Dendritic cell treated with granulocyte-macrophage colony-stimulating factor and Interleukin-4, amounts not matched to agents 40 ng/mL and 50 ng/mL, for 4 days (primary cell): ENCODE measurements at regions not wholly inside any gene's neighbourhood (a gene's known extent, or its start where the extent isn't known, plus 50 kb on each side); places are given as distances from the start of the nearest gene placed in this dataset.

Experiments used
- H3K27ac Mint-ChIP-seq: one replicate; pipeline ENCODE4 v1.8.0; 2022; ENCODE audit warnings: mild to moderate bottlenecking, mixed read lengths
- H3K27me3 Mint-ChIP-seq: one replicate; pipeline ENCODE4 v1.8.0; 2022; ENCODE audit warnings: mild to moderate bottlenecking, mixed read lengths
- H3K36me3 Mint-ChIP-seq: one replicate; pipeline ENCODE4 v1.8.0; 2022; ENCODE audit warnings: low read depth, mixed read lengths
- H3K4me1 Mint-ChIP-seq: one replicate; pipeline ENCODE4 v1.8.0; 2022; ENCODE audit warnings: low read depth, mixed read lengths
- H3K4me3 Mint-ChIP-seq: one replicate; pipeline ENCODE4 v1.8.0; 2022; ENCODE audit warnings: mild to moderate bottlenecking, moderate library complexity, mixed read lengths
- H3K9me3 Mint-ChIP-seq: one replicate; pipeline ENCODE4 v1.8.0; 2022; ENCODE audit warnings: mixed read lengths
- intact Hi-C: fragments of 100-400 bp; cut with micrococcal nuclease; formaldehyde crosslinking; loops from one replicate; pipeline ENCODE4 v1.15.0; 2022

DNA sequence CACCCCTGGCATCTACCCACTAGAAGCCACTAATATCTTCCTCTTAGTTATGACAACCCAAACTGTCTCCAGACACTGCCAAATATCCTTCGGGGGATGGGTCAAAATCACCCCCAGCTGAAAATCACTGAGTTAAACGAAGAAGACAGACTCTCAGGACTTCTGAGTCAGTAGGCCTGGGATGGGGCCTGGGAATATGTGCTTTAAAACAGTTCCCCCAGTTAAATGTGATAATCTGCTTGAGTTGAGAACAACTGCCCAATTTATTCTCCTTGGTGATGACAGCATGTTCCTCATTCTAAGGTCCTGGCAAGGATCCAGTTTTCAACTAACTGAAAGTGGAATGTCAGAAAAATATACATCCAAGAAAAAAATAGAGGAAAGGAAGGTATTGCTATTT, 52.4 kb downstream of the CBLL2 start:
- Mint-ChIP-seq H3K27ac (no peak overlapping the region), H3K4me3 (no peak overlapping the region), H3K36me3 (no peaks in the 10 kb centered on the region), H3K4me1 (no peaks in the 10 kb centered on the region), H3K9me3 (peaks cover 9% of the 10 kb centered on the region), H3K27me3 (no peaks in the 10 kb centered on the region)
- intact Hi-C loops: no loop called here

DNA sequence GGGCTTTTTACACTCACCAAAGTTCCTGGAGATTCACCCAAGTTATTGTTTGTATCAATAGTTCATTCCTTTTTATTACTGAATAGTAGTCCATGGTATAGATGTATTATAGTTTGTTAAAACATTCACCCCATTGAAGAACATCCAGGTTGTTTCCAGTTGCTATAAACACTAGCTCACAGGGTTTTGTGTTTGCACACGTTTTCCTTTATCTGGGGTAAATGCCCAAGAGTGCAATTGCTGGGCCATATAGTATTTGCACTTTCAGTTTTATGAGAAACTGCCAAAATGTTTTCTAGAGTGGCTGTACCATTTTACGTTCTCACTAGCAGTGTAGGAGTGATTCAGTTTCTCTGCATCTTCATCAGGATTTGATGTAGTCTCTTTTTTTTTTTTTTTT, 57.1 kb downstream of the CBLL2 start:
- H3K4me1 Mint-ChIP-seq: no peaks in the 10 kb centered on the region
- no peak overlapping the region for H3K27ac Mint-ChIP-seq
- H3K27me3 Mint-ChIP-seq: no peaks in the 10 kb centered on the region
- no peaks in the 10 kb centered on the region for H3K36me3 Mint-ChIP-seq
- H3K9me3 Mint-ChIP-seq: no peaks in the 10 kb centered on the region
- no peak overlapping the region for H3K4me3 Mint-ChIP-seq
- intact Hi-C loops: no loop called here

DNA sequence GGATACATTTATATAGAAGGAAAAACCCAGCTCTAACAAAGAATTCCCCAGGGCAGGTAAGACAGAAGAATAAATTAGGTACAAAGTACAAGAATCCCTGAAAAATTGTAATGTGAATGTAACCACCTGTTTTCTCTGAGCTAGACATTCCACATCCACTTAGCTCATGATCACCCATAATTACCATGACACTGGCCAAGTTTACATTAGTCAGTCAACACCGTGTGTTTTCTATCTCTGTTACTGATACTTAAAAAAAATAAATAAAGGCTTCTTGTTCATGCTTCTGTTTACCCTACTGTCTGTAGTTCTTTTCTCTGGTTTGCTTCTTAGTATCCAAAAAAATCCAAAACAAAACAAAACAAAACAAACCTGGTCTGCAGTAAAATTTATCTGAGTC, 66.0 kb downstream of the CBLL2 start:
- no peaks in the 10 kb centered on the region for H3K27me3 Mint-ChIP-seq
- H3K36me3 Mint-ChIP-seq: no peaks in the 10 kb centered on the region

DNA sequence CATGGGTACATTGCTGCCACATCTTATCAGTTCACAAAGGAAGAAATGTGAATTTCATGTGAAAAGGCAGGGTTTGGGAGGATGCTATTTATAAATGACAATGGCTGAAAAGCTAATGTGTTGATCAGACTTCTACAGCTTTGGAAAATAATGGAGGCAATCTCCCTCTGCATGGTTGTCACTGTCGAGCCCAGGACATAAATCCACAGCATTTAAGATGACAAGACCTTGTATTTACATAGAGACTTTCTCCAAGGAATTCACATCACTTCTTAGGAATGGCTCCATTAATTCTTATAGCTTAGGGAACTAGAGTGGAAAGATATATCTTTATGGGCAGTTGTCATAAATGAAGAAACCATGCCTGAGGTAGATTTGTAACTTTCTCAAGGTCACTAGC, 66.7 kb downstream of the CBLL2 start:
- Mint-ChIP-seq H3K4me1 (no peaks in the 10 kb centered on the region), H3K27me3 (no peaks in the 10 kb centered on the region)
- intact Hi-C loops: no loop called here

More for the DNA sequence above, 66.0 kb downstream of the CBLL2 start:
- Mint-ChIP-seq H3K4me3 (no peak overlapping the region), H3K9me3 (no peaks in the 10 kb centered on the region), H3K4me1 (no peaks in the 10 kb centered on the region), H3K27ac (no peak overlapping the region)
- intact Hi-C loops: no loop called here

DNA sequence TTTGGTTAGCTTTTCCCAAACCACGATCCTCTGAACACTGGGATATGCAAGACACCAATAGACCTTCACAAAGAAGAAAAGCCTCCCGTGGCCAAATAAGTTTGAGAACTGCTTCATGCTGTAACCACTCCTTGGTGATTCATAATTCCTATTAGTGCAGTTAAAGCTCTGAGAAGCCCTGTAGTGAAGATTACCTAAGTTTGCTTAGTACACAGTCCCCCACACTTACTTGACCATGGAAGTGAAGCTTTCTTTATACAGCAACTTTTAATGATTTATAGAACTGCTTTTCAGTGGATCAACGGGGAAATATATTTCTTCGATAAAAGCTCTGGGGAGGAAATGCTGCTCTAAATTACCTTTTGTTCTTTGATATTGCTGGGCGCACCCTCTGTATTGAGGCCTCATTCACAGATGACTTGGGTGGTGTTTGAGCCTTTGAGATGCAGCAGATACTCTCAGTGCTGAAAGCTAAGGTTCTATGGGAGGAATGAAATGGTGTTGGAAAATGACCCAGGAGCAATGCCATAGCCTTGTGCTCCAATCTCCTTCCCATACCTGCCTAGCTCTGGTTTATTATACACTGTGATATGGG, 67.4 kb downstream of the CBLL2 start:
- H3K36me3 Mint-ChIP-seq: no peaks in the 10 kb centered on the region
- no peaks in the 10 kb centered on the region for H3K9me3 Mint-ChIP-seq
- no peaks in the 10 kb centered on the region for H3K4me1 Mint-ChIP-seq
- intact Hi-C loops: no loop called here
- H3K27me3 Mint-ChIP-seq: no peaks in the 10 kb centered on the region
- no peak overlapping the region for H3K27ac Mint-ChIP-seq
- no peak overlapping the region for H3K4me3 Mint-ChIP-seq

More for the DNA sequence above, 66.7 kb downstream of the CBLL2 start:
- H3K27ac Mint-ChIP-seq: no peak overlapping the region
- no peaks in the 10 kb centered on the region for H3K36me3 Mint-ChIP-seq
- H3K9me3 Mint-ChIP-seq: no peaks in the 10 kb centered on the region
- no peak overlapping the region for H3K4me3 Mint-ChIP-seq

DNA sequence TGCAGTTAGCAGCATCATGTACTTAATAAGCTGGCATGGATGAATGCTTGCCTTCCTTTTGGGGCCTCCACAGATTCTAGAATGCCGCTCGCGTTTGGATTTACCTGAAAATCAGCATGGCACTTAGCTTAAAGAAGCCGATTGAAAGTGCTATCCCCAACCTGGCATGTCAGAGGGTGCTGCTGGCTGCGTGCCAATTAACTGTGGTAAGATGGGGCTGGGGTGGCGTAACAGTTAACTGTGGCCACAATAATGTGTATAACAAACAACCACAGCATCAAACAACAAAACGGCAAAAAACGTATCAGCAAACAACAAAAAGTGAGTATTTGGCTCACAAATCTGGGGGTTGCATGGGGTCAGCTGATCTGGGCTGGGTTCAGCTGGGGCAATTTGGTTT, 70.5 kb downstream of the CBLL2 start:
- Mint-ChIP-seq H3K27ac (no peak overlapping the region), H3K27me3 (no peaks in the 10 kb centered on the region), H3K9me3 (peaks cover 9% of the 10 kb centered on the region), H3K36me3 (no peaks in the 10 kb centered on the region), H3K4me3 (no peak overlapping the region), H3K4me1 (no peaks in the 10 kb centered on the region)
- intact Hi-C loops: no loop called here

DNA sequence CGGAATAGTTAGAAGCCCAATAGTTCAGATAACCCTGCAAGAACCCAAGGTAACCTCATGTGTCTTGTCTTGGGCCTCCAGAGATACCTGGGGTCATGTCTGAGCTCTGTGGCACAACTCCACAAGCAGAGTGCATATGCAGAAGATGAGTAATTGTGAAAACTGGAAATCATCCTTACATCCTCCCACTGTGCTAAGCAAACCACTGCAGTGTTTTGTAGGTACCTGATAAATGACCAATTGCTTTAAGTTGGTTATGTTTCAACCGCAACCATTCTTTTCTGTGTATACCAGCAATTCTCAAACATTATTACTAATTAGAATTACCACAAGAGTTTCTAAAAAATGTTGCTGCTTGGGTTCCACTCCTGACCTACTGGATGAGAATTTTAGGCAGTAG, 73.2 kb downstream of the CBLL2 start:
- H3K27me3 Mint-ChIP-seq: no peaks in the 10 kb centered on the region
- H3K9me3 Mint-ChIP-seq: peaks cover 9% of the 10 kb centered on the region
- H3K4me1 Mint-ChIP-seq: no peaks in the 10 kb centered on the region
- H3K27ac Mint-ChIP-seq: no peak overlapping the region
- H3K36me3 Mint-ChIP-seq: no peaks in the 10 kb centered on the region
- H3K4me3 Mint-ChIP-seq: no peak overlapping the region
- intact Hi-C loops: no loop called here

DNA sequence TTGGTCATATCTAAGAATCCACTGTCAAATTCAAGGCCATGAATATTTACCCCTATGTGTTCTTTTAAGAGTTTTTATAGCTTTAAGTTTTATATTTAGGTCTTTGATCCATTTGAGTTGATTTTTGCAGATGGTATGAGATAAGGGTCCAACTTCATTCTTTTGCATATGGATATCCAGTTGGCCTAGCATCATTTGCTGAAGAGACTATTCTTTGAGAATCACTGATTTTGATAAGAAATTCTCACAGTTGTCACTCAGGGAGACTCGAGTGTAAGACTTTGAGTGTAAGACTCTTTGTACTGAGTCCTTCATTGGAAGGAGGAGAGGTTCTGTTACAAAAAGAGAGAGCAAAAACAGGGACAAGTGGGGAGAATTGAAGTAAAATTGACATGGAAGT, 74.8 kb downstream of the CBLL2 start:
- intact Hi-C loops: no loop called here
- H3K4me1 Mint-ChIP-seq: no peaks in the 10 kb centered on the region
- H3K36me3 Mint-ChIP-seq: no peaks in the 10 kb centered on the region
- H3K4me3 Mint-ChIP-seq: no peak overlapping the region
- no peak overlapping the region for H3K27ac Mint-ChIP-seq
- H3K9me3 Mint-ChIP-seq: peaks cover 9% of the 10 kb centered on the region
- H3K27me3 Mint-ChIP-seq: no peaks in the 10 kb centered on the region

DNA sequence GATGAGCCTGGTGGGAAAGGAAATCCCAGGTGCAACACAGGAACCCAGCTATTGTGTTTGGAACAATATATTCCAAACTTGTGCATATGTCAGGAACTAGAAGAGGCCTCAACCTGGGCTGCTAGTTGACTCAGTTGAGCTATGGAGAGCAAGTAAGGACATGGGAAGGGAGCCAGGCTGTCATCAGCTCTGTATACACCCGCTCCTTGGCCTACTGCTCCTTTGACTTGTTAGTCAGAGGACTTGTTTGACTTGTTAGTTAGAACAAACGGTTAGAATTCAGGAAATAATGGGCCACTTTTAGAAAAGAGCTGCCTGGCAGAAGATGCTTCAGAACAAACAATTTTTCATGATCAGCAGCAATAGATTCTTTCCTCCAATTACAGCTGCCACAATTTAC, 76.4 kb downstream of the CBLL2 start:
- H3K27ac Mint-ChIP-seq: no peak overlapping the region
- no peaks in the 10 kb centered on the region for H3K4me1 Mint-ChIP-seq
- intact Hi-C loops: no loop called here
- no peak overlapping the region for H3K4me3 Mint-ChIP-seq
- peaks cover 9% of the 10 kb centered on the region for H3K9me3 Mint-ChIP-seq
- H3K36me3 Mint-ChIP-seq: no peaks in the 10 kb centered on the region
- no peaks in the 10 kb centered on the region for H3K27me3 Mint-ChIP-seq

DNA sequence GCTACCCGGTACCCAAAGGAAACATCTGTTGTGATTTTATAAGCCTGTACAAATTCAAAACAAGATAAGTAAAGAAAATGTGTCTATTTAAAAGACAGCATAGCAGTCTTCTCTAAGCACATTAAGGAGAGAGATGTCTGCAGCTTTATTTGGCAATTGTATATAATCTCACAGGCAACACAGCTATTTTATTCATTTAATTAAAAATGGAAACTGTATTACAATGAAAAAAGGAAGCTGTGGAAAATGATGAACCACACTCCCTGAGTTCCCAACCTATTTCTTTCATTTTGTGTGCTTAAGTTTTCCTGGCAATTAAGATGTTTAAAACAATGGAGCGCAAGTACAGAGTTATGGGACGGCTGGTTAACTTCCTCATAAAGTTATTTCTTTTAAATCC, 78.4 kb downstream of the CBLL2 start:
- Mint-ChIP-seq H3K4me1 (no peaks in the 10 kb centered on the region), H3K27me3 (no peaks in the 10 kb centered on the region), H3K27ac (no peak overlapping the region), H3K4me3 (no peak overlapping the region), H3K9me3 (peaks cover 9% of the 10 kb centered on the region), H3K36me3 (no peaks in the 10 kb centered on the region)
- intact Hi-C loops: no loop called here

DNA sequence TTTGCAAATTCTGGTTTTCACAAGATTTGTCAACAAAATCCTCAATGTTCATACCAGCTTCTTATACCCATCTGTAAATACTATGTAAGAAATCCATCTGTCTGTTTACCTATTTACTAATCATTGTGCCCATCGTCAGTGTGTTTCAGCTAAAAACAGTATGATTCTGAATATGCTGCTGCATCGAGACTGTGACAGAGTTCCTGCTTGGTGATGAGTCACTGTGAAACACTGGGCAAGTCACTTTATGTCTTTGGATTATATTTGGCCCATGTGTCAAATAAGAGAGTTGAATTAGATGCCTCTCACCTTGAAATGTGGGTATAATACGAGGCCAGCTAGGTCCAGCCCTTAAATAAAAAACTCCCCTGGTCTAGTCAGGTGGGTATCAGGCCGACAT, 79.3 kb downstream of the CBLL2 start:
- intact Hi-C loops: no loop called here
- H3K27ac Mint-ChIP-seq: no peak overlapping the region
- H3K4me3 Mint-ChIP-seq: no peak overlapping the region
- no peaks in the 10 kb centered on the region for H3K27me3 Mint-ChIP-seq
- H3K4me1 Mint-ChIP-seq: no peaks in the 10 kb centered on the region
- H3K36me3 Mint-ChIP-seq: no peaks in the 10 kb centered on the region
- peaks cover 9% of the 10 kb centered on the region for H3K9me3 Mint-ChIP-seq

DNA sequence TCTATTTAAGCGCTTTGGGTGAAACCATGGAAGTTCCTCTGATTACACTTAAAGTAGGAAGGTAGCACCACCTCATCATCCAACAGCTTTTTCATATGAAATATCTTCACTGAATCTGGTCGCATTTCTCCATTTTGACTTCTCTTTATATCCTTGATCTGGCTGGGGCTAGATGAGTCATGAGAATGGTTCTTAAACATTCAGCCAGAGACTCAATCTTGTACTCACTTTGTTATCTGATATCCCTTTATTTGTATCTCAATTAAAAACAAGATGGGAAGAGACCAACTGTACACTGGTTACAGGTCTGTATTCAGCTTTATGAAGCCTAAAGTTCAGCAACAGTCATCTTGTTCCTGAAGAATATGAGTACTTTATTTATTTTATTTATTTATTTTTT, 84.9 kb downstream of the CBLL2 start:
- Mint-ChIP-seq H3K4me1 (no peaks in the 10 kb centered on the region), H3K27me3 (no peaks in the 10 kb centered on the region), H3K27ac (no peak overlapping the region)

DNA sequence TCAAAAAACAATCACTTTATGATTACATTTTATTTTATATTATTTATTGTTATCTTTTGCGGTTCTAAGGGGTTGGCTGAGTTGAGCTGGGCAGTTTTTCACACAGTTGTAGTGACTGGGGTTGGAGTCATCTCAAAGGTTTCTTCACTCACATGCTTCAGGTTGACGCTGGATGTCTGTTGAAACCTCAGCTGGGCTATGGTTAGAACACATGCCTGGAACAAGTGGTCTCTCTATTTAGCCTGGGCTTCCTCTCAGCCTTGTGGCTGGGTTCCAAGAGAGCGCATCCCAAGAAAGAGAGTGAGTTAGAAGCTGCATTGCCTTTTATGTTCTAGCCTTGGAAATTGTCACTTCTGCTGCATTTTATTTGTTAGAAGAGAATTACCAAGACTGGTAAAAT, 87.4 kb downstream of the CBLL2 start:
- Mint-ChIP-seq H3K27ac (no peak overlapping the region), H3K27me3 (no peaks in the 10 kb centered on the region), H3K9me3 (peaks cover 19% of the 10 kb centered on the region), H3K4me1 (no peaks in the 10 kb centered on the region), H3K36me3 (no peaks in the 10 kb centered on the region), H3K4me3 (no peak overlapping the region)
- intact Hi-C loops: no loop called here

More for the DNA sequence above, 84.9 kb downstream of the CBLL2 start:
- no peaks in the 10 kb centered on the region for H3K36me3 Mint-ChIP-seq
- no peak overlapping the region for H3K4me3 Mint-ChIP-seq
- H3K9me3 Mint-ChIP-seq: peaks cover 7% of the 10 kb centered on the region
- intact Hi-C loops: no loop called here

DNA sequence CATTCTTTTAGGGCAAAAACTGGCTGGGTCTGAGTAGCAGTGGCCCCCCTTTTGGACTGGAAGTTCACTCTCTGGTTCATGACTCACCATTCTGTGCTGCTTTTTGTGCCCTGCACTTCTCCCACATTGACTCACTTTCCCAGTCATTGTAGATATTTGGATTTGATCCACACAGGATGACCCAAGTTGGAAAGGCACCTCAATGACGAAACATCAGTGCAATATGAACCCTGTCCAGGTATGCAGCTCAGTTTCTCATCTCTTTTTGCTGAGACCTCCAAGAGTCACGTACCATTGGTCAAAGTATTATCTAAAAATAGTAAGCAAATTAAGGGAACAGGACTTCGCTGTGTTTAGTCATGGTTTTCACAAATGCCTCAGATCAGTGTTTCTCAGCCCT, 92.7 kb downstream of the CBLL2 start:
- H3K36me3 Mint-ChIP-seq: no peaks in the 10 kb centered on the region
- no peaks in the 10 kb centered on the region for H3K4me1 Mint-ChIP-seq
- intact Hi-C loops: no loop called here
- no peaks in the 10 kb centered on the region for H3K27me3 Mint-ChIP-seq
- H3K9me3 Mint-ChIP-seq: peaks cover 17% of the 10 kb centered on the region
- H3K27ac Mint-ChIP-seq: no peak overlapping the region
- H3K4me3 Mint-ChIP-seq: no peak overlapping the region

DNA sequence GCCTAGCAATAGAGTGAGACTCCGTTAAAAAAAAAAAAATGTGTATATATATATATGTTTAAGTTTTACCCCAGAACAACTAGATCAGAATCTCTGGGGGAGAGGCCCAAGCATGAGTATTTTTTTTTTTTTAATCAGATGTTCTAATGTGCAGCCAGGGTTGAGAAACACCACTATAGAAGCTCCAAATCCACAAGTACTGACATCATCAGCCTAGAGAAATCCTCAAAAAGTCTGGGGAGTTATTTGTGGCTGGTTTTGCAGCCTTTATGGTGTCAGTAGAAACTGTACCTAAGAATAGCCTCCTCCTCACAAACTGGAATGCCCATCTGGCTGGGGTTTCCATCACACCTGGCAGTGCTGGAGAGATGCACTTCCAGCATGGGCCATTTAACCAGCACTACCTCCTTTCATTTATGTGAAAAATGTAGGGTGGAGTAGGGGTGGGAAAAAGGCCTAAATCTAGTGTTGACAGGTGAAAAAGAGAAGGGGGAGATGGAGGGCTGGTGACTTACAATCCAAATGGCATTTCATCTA, 93.5 kb downstream of the CBLL2 start:
- Mint-ChIP-seq H3K9me3 (peaks cover 17% of the 10 kb centered on the region), H3K36me3 (no peaks in the 10 kb centered on the region), H3K27me3 (no peaks in the 10 kb centered on the region), H3K27ac (no peak overlapping the region), H3K4me3 (no peak overlapping the region), H3K4me1 (no peaks in the 10 kb centered on the region)
- intact Hi-C loops: no loop called here
